Neutrophil (primary cell): ENCODE measurements at regions not wholly inside any gene's neighbourhood (a gene's known extent, or its start where the extent isn't known, plus 50 kb on each side); places are given as distances from the start of the nearest gene placed in this dataset.

Experiments used
- H3K27ac ChIP-seq: fragments of 200-600 bp; sonication (generic); 2 replicates; pipeline ENCODE4 v1.5.1; 2016; ENCODE audit warnings: mild to moderate bottlenecking, moderate library complexity
- H3K27me3 ChIP-seq: fragments of 200-600 bp; sonication (generic); 2 replicates; pipeline ENCODE4 v1.6.0; 2016; ENCODE audit warnings: mild to moderate bottlenecking
- H3K36me3 ChIP-seq: fragments of 200-600 bp; sonication (generic); 2 replicates; pipeline ENCODE4 v1.5.1; 2017
- H3K4me1 ChIP-seq, 2 experiments: fragments of 200-600 bp in 1 of 2; sonication (generic) in 1 of 2; 1 replicate in 1 of 2; 2 replicates in 1 of 2; pipeline versions ENCODE4 v1.5.1 to v1.6.1; 2013 to 2016; ENCODE audit warnings: low read depth in 1 of 2, low read length in 1 of 2, mild to moderate bottlenecking in 1 of 2, moderate library complexity in 1 of 2; ENCODE audit not compliant: control insufficient read depth in 1 of 2, insufficient read depth in 1 of 2
- H3K4me3 ChIP-seq, 2 experiments: fragments of 200-600 bp in 1 of 2; sonication (generic) in 1 of 2; 1 replicate in 1 of 2; 2 replicates in 1 of 2; pipeline ENCODE4 v1.5.1; 2013 to 2016; ENCODE audit warnings: low read depth in 1 of 2, low read length in 1 of 2, mild to moderate bottlenecking in 1 of 2, moderate library complexity in 1 of 2
- H3K9me3 ChIP-seq: fragments of 200-600 bp; sonication (generic); 2 replicates; pipeline ENCODE4 v1.5.1; 2016
- CTCF ChIP-seq: fragments of 200-600 bp; sonication (generic); IDR thresholded peaks from 2 replicates; pipeline ENCODE4 v1.5.1; 2016; ENCODE audit warnings: antibody characterized with exemption

- no peaks in the 10 kb centered on the region for H3K9me3 ChIP-seq
- no peak for TF ChIP-seq CTCF
- H3K4me1 ChIP-seq: no peaks in the 10 kb centered on the region
- no peak overlapping the region for H3K4me3 ChIP-seq
- H3K27ac ChIP-seq: no peak overlapping the region
- H3K36me3 ChIP-seq: no peaks in the 10 kb centered on the region
- H3K27me3 ChIP-seq: no peaks in the 10 kb centered on the region
Measured at GRCh38 chr15:95131131-95131556, 899.8 kb downstream of the MCTP2 start.

GRCh38 chr15:95132774-95133173 lies 901.4 kb downstream of the MCTP2 start:
- no peaks in the 10 kb centered on the region for H3K36me3 ChIP-seq
- no peaks in the 10 kb centered on the region for H3K4me1 ChIP-seq
- H3K27me3 ChIP-seq: no peaks in the 10 kb centered on the region
- TF ChIP-seq CTCF: no peak
- H3K9me3 ChIP-seq: no peaks in the 10 kb centered on the region
- H3K27ac ChIP-seq: no peak overlapping the region
- H3K4me3 ChIP-seq: no peak overlapping the region

GRCh38 chr15:95134431-95135110 lies 903.2 kb downstream of the MCTP2 start:
- Histone ChIP-seq H3K27ac (no peak overlapping the region), H3K4me1 (no peaks in the 10 kb centered on the region), H3K4me3 (no peak overlapping the region), H3K27me3 (no peaks in the 10 kb centered on the region), H3K9me3 (no peaks in the 10 kb centered on the region), H3K36me3 (no peaks in the 10 kb centered on the region)
- no peak for TF ChIP-seq CTCF

GRCh38 chr15:95138604-95139270 lies 907.4 kb downstream of the MCTP2 start:
- no peak for TF ChIP-seq CTCF
- no peaks in the 10 kb centered on the region for H3K9me3 ChIP-seq
- no peak overlapping the region for H3K27ac ChIP-seq
- no peaks in the 10 kb centered on the region for H3K4me1 ChIP-seq
- no peaks in the 10 kb centered on the region for H3K27me3 ChIP-seq
- no peak overlapping the region for H3K4me3 ChIP-seq
- no peaks in the 10 kb centered on the region for H3K36me3 ChIP-seq

- no peak overlapping the region for H3K4me3 ChIP-seq
- H3K27ac ChIP-seq: no peak overlapping the region
- no peaks in the 10 kb centered on the region for H3K4me1 ChIP-seq
- H3K27me3 ChIP-seq: no peaks in the 10 kb centered on the region
- no peak for TF ChIP-seq CTCF
- no peaks in the 10 kb centered on the region for H3K36me3 ChIP-seq
- H3K9me3 ChIP-seq: no peaks in the 10 kb centered on the region
Measured at GRCh38 chr15:95141486-95141885, 910.1 kb downstream of the MCTP2 start.
